ENCODE measurements at regions not wholly inside any gene's neighbourhood (a gene's known extent, or its start where the extent isn't known, plus 50 kb on each side); places are given as distances from the start of the nearest gene placed in this dataset.

DNA sequence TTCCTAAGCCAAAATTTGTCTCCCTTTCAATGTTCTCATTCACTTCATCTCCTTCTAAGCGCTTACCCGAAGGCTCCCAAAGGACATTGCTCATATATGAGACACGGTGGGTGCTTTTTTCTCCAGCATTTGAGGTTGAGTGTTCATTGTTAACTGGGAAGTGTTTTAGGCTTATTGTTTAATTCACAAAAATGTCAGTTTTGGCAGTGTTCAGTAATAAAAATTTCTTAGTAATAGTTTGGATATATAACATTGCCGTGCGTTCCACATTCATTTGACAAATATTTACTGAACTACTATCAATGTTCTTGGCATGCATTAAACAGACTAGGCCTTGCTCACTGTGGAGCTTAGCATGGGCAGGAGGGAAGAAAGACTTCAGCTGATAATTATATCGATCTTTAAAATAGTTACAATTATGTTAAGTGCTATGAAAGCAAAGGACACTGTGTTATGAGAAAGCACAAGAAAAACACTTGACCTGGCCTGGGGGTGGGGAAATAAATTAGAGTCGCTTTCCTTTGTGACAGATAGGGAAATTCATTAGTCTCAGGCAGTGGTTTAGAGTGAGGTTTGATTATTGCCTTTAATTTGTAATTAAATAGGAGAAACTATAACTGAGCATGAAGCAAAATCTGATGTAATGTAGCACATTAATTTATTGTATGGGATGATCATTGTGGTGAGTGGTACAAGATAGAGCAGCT lies 82.2 kb upstream of the DOCK10 start:
- DNase-seq (ENCODE audit: low read depth, low spot score): no peak
- TF ChIP-seq, protein P1, sequence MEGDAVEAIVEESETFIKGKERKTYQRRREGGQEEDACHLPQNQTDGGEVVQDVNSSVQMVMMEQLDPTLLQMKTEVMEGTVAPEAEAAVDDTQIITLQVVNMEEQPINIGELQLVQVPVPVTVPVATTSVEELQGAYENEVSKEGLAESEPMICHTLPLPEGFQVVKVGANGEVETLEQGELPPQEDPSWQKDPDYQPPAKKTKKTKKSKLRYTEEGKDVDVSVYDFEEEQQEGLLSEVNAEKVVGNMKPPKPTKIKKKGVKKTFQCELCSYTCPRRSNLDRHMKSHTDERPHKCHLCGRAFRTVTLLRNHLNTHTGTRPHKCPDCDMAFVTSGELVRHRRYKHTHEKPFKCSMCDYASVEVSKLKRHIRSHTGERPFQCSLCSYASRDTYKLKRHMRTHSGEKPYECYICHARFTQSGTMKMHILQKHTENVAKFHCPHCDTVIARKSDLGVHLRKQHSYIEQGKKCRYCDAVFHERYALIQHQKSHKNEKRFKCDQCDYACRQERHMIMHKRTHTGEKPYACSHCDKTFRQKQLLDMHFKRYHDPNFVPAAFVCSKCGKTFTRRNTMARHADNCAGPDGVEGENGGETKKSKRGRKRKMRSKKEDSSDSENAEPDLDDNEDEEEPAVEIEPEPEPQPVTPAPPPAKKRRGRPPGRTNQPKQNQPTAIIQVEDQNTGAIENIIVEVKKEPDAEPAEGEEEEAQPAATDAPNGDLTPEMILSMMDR (IDR thresholded peaks at IDR 0.05; ENCODE audit: low read depth, low read length): no peak
- in situ Hi-C loops (cut with HindIII; ENCODE audit: low sequenced_read_pairs): no loop called here
- no peak overlapping the region for H3K4me3 ChIP-seq (ENCODE audit: low read depth, low read length)

DNA sequence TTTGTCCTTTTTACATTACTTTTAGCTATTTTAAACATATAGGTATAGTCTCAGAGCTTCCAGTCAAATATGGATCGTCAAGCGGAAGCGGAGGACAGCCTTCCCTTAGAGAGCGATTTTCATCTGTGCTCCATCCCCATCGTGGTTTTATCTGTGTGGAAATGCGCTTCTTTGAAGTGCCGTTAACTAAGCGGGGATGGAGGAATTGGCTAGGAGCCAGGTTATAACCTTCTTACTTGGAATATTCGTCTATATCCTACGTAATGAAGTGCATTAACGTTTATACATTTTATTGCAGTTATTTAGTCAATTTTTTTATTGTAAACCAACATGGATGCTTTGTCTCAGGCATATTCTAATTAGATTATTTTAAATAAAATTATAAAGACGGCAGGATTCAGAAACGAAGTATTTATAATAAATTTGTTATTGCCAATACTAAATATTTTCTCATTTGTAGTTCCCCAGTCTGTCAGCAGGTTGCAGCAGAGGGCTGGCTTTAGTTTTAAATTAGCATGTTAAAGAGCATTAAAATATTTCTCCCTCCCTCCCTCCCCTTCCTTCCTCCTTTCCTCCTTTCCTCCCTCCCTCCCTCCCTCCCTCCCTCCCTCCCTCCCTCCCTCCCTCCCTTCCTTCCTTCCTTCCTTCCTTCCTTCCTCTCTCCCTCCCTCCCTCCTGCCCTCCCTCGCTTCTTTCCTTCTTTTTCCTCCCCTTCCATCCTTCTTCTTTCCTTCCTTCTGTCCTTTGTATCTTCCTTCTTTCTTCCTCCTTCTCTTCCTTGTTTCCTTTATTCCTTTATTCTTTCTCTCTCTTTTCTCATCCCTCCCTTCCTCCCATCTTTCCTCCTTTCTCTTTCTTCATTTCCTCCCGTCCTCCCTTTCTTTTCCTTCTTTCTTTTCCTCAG lies 80.6 kb upstream of the DOCK10 start:
- DNase-seq (ENCODE audit: low read depth, low spot score): peak; percentile 43
- in situ Hi-C loops (cut with HindIII; ENCODE audit: low sequenced_read_pairs): no loop called here
- H3K4me3 ChIP-seq (ENCODE audit: low read depth, low read length): no peak overlapping the region
- TF ChIP-seq, protein P1 (IDR thresholded peaks at IDR 0.05; ENCODE audit: low read depth, low read length): peak; percentile 63

- in situ Hi-C loops (cut with HindIII; ENCODE audit: low sequenced_read_pairs): no loop called here
These were observed 79.7 kb upstream of the DOCK10 start for GRCh38 chr2:225122007-225122406.

DNA sequence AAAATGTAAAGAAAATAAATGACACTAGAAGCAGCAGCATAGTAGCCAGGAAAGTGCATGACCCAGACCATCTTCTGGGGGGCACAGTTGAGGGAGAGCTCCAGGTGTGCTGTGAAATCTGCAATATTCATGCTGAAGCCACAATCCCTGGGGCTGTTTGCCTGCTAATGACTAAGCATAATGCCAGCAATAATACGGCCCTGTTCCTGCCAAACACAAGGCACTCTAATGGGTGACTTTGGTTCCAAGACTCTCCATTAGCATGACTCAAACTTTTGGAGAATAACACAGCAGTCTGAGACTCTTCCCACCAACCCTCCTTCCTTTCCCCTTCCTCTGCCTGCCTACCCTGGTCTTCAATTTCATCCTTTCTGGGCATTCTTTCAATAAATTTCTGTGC lies 77.9 kb upstream of the DOCK10 start:
- TF ChIP-seq, protein P1 (IDR thresholded peaks at IDR 0.05; ENCODE audit: low read depth, low read length): no peak

More at GRCh38 chr2:225122007-225122406, 79.7 kb upstream of the DOCK10 start:
- no peak overlapping the region for H3K4me3 ChIP-seq (ENCODE audit: low read depth, low read length)
- TF ChIP-seq, protein P1 (IDR thresholded peaks at IDR 0.05; ENCODE audit: low read depth, low read length): no peak
- DNase-seq (ENCODE audit: low read depth, low spot score): no peak

GRCh38 chr2:225117051-225117716 lies 74.9 kb upstream of the DOCK10 start:
- in situ Hi-C loops (cut with HindIII; ENCODE audit: low sequenced_read_pairs): no loop called here
- peak; percentile 47 for DNase-seq (ENCODE audit: low read depth, low spot score)
- H3K4me3 ChIP-seq (ENCODE audit: low read depth, low read length): no peak overlapping the region
- TF ChIP-seq, protein P1 (IDR thresholded peaks at IDR 0.05; ENCODE audit: low read depth, low read length): no peak

More for the DNA sequence above, 77.9 kb upstream of the DOCK10 start:
- no peak overlapping the region for H3K4me3 ChIP-seq (ENCODE audit: low read depth, low read length)
- DNase-seq (ENCODE audit: low read depth, low spot score): peak; percentile 75
- in situ Hi-C loops (cut with HindIII; ENCODE audit: low sequenced_read_pairs): no loop called here

- no peak for DNase-seq (ENCODE audit: low read depth, low spot score)
- TF ChIP-seq, protein P1 (IDR thresholded peaks at IDR 0.05; ENCODE audit: low read depth, low read length): no peak
- H3K4me3 ChIP-seq (ENCODE audit: low read depth, low read length): no peak overlapping the region
- in situ Hi-C loops (cut with HindIII; ENCODE audit: low sequenced_read_pairs): no loop called here
These were observed 72.6 kb upstream of the DOCK10 start for GRCh38 chr2:225114786-225115323.

Data from astrocyte of the spinal cord (primary cell).